Smooth muscle cell (in vitro differentiated cells): ENCODE measurements at regions not wholly inside any gene's neighbourhood (a gene's known extent, or its start where the extent isn't known, plus 50 kb on each side); places are given as distances from the start of the nearest gene placed in this dataset.

Experiments
- DNase-seq: peaks from one replicate; lab custom pipeline; 2025; ENCODE audit not compliant: unreplicated experiment; lab: John Stamatoyannopoulos, UW
- H2AFZ ChIP-seq: fragments of 200-600 bp; sonication (generic); 2 replicates; pipeline ENCODE4 v1.6.0; 2016; ENCODE audit warnings: antibody characterized with exemption, low read depth, mild to moderate bottlenecking
- H3F3A ChIP-seq: fragments of 200-600 bp; sonication (generic); 2 replicates; pipeline ENCODE4 v1.6.0; 2017; ENCODE audit warnings: antibody characterized with exemption, low read depth
- H3K27ac ChIP-seq: fragments of 200-600 bp; sonication (generic); 2 replicates; pipeline ENCODE4 v1.5.1; 2016; ENCODE audit warnings: low read depth, mild to moderate bottlenecking
- H3K27me3 ChIP-seq: fragments of 200-600 bp; sonication (generic); 2 replicates; pipeline ENCODE4 v1.6.1; 2016; ENCODE audit warnings: low read depth, mild to moderate bottlenecking
- H3K36me3 ChIP-seq: fragments of 200-600 bp; sonication (generic); 2 replicates; pipeline ENCODE4 v1.5.1; 2016; ENCODE audit warnings: low read depth
- H3K4me1 ChIP-seq: fragments of 200-600 bp; sonication (generic); 2 replicates; pipeline ENCODE4 v1.5.1; 2016; ENCODE audit warnings: low read depth
- H3K4me2 ChIP-seq: fragments of 200-600 bp; sonication (generic); 2 replicates; pipeline ENCODE4 v1.6.0; 2016; ENCODE audit warnings: mild to moderate bottlenecking
- H3K4me3 ChIP-seq: fragments of 200-600 bp; sonication (generic); 2 replicates; pipeline ENCODE4 v1.5.1; 2016; ENCODE audit warnings: mild to moderate bottlenecking
- H3K79me2 ChIP-seq: fragments of 200-600 bp; sonication (generic); 2 replicates; pipeline ENCODE4 v1.6.0; 2016; ENCODE audit warnings: low read depth, mild to moderate bottlenecking
- H3K9ac ChIP-seq: fragments of 200-600 bp; sonication (generic); 2 replicates; pipeline ENCODE4 v1.6.0; 2016; ENCODE audit warnings: low read depth
- H3K9me3 ChIP-seq: fragments of 200-600 bp; sonication (generic); replicated peaks from 2 replicates; pipeline ENCODE4 v1.5.1; 2016; ENCODE audit warnings: low read depth
- H4K20me1 ChIP-seq: fragments of 200-600 bp; sonication (generic); 2 replicates; pipeline ENCODE4 v1.6.0; 2016; ENCODE audit warnings: low read depth
- CTCF ChIP-seq: fragments of 200-600 bp; sonication (generic); IDR thresholded peaks from 2 replicates; pipeline ENCODE4 v1.5.1; 2017; ENCODE audit warnings: borderline replicate concordance, mild to moderate bottlenecking, antibody characterized with exemption; ENCODE audit not compliant: insufficient read depth, poor library complexity, severe bottlenecking
- WGBS: methylation state at CpG from one replicate; pipeline ENCODE4 v1.1.7; 2016; ENCODE audit warnings: low lambda C conversion rate; 5-methylcytosine and 5-hydroxymethylcytosine counted together

GRCh38 chr3:70774641-70775040 is 462.2 kb upstream of the MDFIC2 start:
- Histone ChIP-seq H3K36me3 (no peaks in the 10 kb centered on the region), H3F3A (no peaks in the 10 kb centered on the region), H3K4me1 (no peaks in the 10 kb centered on the region), H3K9ac (no peak overlapping the region), H3K9me3 (no peaks in the 10 kb centered on the region), H3K79me2 (no peaks in the 10 kb centered on the region), H3K27me3 (no peaks in the 10 kb centered on the region), H4K20me1 (no peaks in the 10 kb centered on the region), H3K4me2 (no peak overlapping the region), H3K27ac (no peak overlapping the region), H3K4me3 (no peak overlapping the region), H2AFZ (no peak overlapping the region)
- no peak for TF ChIP-seq CTCF
- 82% methylated on average over 1 of the region's 1 CpG for WGBS
- no peak for DNase-seq

- TF ChIP-seq CTCF, result no peak
- H3K27ac ChIP-seq, result no peak overlapping the region
- no peaks in the 10 kb centered on the region for H3K27me3 ChIP-seq
- H3K4me3 ChIP-seq, result no peak overlapping the region
- no peaks in the 10 kb centered on the region for H4K20me1 ChIP-seq
- H3K79me2 ChIP-seq, result no peaks in the 10 kb centered on the region
- no peak overlapping the region for H2AFZ ChIP-seq
- no peak for DNase-seq
- no peak overlapping the region for H3K9ac ChIP-seq
- H3K9me3 ChIP-seq, result no peaks in the 10 kb centered on the region
- H3K4me2 ChIP-seq, result no peak overlapping the region
- WGBS, result 80% methylated on average over 4 of the region's 4 CpGs
- H3K36me3 ChIP-seq, result no peaks in the 10 kb centered on the region
- no peaks in the 10 kb centered on the region for H3K4me1 ChIP-seq
- no peaks in the 10 kb centered on the region for H3F3A ChIP-seq
These were observed 459.1 kb upstream of the MDFIC2 start for GRCh38 chr3:70771426-70772147.

DNA sequence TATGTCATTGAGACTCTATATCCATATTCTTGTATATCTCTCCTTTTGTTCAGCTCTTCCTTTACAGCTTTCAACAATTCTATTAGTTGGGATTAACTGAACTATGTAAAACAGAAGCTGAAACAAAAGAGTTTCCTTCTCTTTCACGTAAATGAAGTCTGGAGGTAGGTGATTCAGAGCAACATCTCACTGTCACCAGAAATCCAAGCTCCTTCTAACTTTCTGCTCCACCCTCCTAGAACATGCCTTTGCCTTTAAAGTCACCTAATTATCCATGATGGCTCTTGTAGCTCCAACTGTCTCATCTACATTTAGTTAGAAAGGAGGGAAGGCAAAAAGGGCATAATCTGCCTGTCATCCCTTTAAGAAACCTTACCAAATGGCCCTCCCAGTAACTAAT is 458.2 kb upstream of the MDFIC2 start:
- 24% methylated on average over 1 of the region's 1 CpG for WGBS
- no peak overlapping the region for H3K9ac ChIP-seq
- no peaks in the 10 kb centered on the region for H3K27me3 ChIP-seq
- H2AFZ ChIP-seq, result no peak overlapping the region
- H3K27ac ChIP-seq, result no peak overlapping the region
- H3F3A ChIP-seq, result no peaks in the 10 kb centered on the region
- no peaks in the 10 kb centered on the region for H3K79me2 ChIP-seq
- no peak for TF ChIP-seq CTCF
- H3K4me2 ChIP-seq, result no peak overlapping the region
- no peaks in the 10 kb centered on the region for H3K4me1 ChIP-seq
- no peaks in the 10 kb centered on the region for H3K9me3 ChIP-seq
- no peak overlapping the region for H3K4me3 ChIP-seq
- no peaks in the 10 kb centered on the region for H4K20me1 ChIP-seq
- H3K36me3 ChIP-seq, result no peaks in the 10 kb centered on the region
- DNase-seq, result no peak

DNA sequence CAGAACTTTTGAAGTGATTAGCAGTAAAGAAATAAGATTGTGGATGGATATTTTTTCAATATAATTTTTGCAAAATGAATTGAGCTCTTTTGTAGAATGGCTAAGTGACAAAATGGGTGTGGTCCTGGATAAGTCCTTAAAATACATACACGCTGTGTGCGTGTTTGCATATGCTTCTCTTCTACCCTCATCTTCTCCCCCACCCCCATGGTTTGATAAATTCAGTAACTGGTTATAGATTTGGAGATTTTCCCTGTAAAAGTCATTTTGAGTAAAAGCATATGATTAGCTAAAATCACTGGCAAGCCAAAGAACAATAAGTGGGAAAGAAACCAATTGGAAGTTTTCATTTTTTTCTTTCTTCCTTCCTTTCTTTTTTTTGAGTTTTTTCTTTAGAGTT is 453.9 kb upstream of the MDFIC2 start:
- 94% methylated on average over 2 of the region's 2 CpGs for WGBS
- H2AFZ ChIP-seq, result no peak overlapping the region
- H3K4me2 ChIP-seq, result no peak overlapping the region
- no peaks in the 10 kb centered on the region for H3K27me3 ChIP-seq
- H3K9ac ChIP-seq, result no peak overlapping the region
- H3F3A ChIP-seq, result no peaks in the 10 kb centered on the region
- no peaks in the 10 kb centered on the region for H3K36me3 ChIP-seq
- H3K4me1 ChIP-seq, result no peaks in the 10 kb centered on the region
- no peaks in the 10 kb centered on the region for H4K20me1 ChIP-seq
- H3K4me3 ChIP-seq, result no peak overlapping the region
- no peak for TF ChIP-seq CTCF
- DNase-seq, result no peak
- no peak overlapping the region for H3K27ac ChIP-seq
- no peaks in the 10 kb centered on the region for H3K9me3 ChIP-seq
- no peaks in the 10 kb centered on the region for H3K79me2 ChIP-seq
